GM18909 (cell line): ENCODE measurements at regions not wholly inside any gene's neighbourhood (a gene's known extent, or its start where the extent isn't known, plus 50 kb on each side); places are given as distances from the start of the nearest gene placed in this dataset.

ENCODE experiments used
- ATAC-seq: cut with Tn5 transposase; IDR thresholded peaks from one replicate; pipeline ENCODE4 v1.9.1; 2021; ENCODE audit warnings: mild to moderate bottlenecking; ENCODE audit not compliant: unreplicated experiment, poor library complexity

DNA sequence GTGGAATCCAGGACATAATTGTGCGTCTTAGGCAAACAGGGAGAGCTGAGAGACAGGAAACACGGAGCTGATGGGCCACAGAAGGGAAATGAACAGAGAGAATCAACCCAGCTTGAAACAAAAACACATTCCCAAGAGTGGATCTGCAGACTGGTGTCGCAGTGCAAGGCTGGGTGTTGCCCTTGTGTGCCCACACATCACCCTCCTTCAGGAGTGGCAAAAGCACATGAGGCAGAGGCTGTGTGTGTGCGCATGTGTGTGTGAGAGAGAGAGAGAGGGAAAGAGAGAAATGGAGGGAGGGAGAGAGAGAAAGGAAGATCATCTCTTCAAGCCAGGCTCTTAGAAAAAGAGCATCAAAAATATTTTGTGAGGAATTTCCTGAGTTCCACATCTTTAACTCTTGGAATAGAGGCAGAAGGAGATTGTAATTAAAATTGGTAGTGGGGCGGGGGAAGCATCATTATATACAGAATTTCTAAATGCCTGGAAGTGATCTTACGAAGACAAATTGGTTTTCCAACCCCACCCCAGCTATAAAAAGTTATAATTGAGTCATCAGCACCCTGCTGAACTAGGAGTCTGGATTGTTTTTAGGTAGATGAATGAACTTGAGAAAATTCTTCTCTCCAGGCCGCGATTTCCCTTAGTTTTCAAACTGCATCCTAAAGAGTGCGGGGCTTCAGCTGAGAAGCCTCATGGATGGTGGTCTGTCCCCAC is 480.7 kb downstream of the NPHP4 start:
- no peak for ATAC-seq

DNA sequence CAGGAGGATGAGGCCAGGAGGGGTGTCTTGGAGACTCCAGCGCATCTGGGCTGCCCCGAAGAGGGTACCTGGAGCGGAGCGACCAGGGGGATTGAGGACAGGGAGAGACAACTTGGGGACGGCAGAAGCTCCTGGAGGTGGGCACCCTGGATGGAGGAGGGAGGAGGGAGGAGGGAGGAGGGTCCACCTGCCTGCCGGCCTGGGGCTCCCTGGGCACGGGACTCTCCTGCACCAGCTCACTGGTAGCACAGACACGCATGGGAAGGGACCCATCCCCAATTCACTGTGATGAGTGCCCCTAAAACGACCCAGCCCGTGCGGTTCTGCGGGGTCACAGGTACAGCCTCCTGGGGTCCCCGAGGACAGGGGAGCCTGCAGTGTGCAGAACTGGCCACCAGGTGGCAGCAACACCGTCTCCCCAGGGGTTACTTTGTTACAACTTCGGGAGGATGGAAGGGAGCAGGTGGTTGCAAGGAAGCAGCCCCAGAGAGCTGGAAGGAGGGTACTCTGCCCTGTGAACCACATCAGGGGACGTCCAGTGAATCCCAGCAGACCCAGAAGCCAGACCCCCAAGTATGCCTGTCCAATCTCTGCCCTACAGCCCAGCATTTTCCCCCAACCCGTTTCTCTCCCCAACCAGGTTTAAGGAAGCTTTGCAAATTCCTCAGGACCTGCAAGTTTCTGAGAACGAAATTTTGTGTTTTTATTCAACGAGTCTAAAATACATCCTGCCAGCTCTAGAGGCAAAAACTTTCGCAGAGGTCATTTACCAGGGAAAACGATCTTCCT is 482.4 kb downstream of the NPHP4 start:
- no peak for ATAC-seq

DNA sequence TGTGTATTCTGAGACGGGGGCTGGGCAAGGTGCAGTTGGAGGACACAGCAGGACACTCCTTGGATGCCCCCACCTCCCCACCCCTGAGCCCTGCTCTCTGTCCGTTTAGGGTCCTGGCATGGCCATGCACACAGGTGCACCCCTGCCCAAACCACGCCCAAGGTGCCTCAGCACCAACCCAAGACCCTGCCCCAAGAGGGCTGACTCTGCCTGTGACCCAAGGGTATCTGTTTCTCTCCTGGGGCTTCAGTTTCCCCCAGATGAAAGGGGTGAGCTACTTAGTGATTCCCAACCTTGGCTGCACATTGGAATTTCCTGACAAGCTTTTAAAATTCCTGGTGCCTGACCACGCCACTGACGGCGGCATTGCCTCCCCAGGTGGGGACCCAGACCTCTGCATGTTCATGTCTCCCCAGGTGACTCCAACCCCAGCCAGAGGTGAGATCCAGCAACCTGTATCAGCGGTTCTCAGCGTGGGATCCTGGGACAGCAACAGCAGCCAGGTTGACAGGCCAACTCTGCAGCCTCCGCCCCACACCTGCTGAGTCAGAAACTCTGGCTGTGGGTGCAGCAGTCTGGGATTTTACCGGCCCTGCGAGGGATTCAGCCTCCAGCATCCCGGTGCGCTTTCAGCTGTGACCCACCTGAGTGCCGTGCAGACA is 483.4 kb downstream of the NPHP4 start:
- no peak for ATAC-seq

DNA sequence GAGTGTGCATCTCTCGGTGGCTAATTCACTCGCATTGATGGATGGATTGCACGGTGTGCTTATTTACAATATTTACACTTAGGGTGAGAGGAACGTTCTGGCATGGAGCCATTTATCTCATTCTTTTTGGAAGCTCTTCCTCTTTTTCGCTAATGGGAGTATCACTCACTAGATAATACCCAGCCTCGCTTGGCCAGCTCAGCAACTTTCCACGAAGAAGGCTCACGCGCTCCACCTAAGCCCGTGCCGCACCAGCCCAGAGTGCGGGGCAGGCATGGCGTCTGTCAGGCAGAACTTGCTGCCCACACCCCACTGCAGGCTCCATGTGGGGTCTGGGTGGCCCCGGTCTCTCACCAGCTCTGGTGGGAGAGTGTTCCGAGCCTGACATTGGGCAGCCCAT is 484.9 kb downstream of the NPHP4 start:
- ATAC-seq = no peak

DNA sequence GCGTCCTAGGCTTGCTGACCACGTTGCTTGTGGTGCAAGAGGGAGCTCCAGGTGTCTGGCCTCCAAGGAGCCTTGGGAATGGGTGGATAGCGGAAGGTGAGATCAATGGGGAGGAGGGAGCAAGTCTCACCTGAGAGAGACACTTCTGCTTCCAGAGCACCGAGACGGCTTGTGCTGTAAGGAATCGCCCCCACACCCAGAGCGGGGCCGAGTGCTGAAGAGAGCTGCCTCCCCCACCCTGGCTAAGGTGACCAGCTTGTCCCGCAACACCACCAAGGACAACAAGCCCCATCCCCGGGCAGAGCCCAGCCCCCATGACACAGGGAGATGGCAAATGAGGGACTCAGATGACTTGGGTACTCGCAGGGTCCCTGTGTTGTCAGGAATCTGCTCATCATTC is 485.6 kb downstream of the NPHP4 start:
- no peak for ATAC-seq

DNA sequence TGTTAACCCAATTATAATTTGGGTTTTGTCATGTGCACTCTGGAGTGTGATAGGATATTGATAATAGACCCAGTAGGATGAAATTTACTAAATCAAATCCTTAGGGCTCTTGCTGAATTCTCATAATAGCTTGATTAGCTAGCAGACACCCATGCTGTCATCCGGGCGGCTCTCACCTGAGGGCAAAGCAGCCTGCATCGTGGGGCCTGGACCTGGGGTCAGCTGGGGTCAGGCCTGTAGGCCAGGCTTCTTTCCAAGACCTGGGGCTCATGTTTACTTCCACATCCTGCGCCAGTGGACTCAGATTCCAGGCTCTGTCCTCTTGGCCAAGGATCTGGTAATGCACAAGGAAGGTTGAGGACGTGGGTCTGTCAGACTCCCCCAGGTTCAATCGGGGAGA is 486.3 kb downstream of the NPHP4 start:
- ATAC-seq = no peak

DNA sequence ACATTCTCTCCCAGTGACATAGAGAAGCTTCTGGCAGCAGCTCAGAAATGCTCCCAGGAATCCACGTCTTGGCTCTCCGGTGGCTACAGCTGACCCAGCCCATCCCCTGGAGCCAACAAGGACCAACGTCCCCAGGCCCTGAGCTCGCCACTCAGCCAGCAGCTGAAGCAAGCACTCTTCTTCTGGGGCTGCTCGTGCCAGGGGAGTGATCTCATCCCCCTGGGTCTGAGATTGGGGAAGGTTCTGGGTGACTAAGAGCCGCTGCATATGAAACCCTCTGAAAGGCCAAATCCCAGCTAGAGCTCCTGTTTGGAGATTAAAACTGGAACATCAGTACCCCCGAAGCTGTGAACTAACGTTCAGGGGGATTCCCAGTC is 487.9 kb downstream of the NPHP4 start:
- no peak for ATAC-seq

DNA sequence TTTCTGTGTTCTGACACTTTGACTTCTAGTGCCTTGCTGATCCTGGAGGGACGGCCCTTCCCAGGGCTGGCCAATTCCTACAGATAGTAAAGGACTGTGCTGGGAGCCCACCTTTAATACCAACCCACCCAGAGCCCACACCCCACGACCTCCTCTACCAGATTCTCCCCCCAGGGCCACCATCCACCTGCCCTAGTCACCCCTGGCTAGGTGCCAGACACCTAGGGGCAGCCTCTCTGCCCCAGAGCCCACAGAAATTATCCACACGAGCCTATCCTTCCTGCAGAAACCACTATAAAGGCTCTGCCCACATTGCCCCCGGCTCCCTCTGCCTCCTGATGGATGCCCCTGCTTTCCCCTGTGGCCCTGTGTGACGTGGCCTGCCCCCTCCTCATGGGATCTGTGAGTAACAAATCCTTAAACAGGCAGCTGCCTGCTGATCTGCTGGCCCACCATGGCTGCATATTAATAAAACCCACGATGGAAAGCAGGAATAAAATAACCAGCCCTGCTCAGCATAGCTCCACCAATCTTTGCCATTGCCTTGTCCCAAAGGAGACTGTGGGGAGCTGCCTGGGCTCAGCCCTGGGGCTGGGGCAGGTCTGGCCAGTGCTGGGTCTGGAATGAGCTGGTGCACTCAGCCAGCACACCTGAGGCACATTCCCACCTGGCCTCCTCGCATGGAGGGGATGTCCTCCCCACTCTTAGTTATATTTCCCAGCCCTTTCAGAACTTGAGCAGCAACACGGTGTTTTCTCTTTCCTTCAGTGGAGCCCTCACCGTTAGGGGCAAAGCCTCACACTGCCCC is 488.5 kb downstream of the NPHP4 start:
- ATAC-seq = no peak

DNA sequence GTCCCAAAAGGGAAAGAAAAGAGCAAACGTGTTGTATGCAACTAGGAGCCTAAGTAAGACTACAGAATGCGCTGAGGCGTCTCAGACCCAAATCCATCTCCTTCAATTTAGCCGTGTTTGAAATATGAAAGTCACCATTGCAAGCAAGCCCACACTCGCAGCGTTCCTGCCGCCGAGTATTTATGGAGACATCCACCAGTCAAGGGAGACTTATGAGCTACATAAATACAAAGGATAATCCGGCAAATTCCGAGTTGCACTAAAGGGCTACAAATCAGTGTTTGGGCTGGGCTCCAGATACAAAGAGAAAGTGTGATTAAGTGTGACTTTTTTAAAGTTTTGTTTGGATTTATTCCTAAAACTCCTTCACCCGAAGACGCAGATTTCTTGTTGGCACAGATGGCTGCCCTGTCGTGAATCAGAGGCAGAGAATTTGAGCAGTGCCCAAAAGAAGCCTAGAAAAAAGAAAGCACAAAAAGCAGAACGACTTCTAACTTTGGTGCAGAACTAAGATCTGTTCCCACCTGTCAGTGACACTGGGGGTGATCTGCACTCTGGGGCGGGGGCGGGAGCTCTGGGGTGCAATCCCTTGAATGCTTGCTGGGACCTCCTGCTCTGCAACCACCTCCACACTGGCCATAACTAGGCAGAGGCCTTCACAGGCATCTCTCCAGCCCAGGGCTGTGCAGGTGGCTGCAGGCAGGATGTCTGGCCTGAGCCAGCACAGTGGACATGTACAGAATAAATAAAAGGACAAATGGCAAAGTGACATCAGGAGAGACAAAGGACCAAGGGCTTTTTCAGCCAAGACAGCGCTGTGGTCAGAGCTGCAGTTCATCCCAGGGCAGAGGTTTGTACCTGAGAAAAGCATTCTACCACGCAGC is 489.7 kb downstream of the NPHP4 start:
- ATAC-seq = no peak

DNA sequence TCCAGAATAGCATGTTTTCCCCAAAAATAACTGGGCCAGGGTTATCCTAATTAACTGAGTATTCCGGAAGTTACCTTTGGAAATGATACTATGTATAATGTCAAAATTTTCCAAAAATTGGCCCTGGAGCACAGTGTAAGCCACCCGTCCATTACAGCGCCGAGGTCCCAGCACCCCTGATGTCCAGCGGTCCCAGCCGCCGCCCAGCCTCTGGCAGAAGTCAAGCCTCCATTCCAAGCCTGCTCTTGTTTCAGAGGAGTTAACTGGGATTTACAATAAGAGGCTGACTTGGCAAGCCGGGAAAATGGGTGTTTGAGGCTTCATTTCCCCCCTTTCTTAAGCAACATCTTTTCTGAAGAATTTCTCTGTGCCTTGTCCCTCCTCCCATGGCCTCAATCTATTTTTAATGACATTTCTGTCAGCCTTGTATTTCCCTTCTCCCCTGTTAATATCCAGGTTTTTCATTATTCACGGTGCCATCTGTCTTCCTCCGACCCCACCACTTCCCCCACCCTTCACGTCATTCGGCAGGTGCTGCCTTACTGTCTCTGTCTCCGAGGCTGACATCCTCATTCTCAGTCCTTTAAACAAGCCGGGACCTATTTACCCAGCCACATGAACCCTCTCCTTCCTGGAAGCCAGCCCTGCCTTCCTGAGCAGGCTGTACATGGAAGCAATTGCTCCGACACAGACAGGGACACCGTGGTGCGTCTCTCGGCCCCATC is 490.9 kb downstream of the NPHP4 start:
- ATAC-seq = no peak

DNA sequence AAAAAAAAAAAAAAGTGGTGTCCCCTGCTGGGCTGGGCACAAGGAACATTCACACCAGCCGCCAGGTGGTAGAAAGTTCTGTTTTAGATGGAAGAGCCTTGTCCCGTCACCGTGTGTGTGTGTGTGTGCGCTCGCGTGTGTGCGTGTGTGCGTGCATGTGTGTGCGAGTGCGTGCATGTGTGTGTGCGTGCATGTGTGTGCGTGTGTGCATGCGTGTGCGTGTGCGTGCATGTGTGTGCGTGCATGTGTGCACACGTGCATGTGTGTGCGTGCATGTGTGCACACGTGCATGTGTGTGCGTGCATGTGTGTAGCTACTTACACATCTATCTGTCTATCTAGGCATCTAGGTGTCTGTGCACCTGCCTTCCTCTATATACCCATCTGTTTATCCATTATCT is 491.7 kb downstream of the NPHP4 start:
- ATAC-seq = no peak

DNA sequence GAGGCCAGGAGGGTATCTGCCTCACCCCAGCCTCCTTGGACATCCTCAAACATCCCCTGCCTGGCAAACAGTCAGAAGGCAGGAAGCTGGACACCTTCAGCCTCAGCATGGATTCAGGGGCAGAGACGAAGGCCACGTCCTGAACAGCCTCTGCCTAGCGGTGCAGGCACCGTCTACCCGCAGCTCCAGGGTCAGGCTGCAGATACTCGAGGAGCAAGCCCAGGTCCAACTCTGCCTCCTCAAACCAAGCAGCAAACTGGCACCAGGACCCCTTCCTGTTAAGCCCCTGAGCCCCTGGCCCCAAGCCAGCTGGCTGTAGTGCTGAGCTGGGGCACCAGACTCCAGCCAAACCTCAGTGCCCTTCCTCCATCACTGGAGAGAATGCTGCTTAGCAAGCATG is 494.7 kb downstream of the NPHP4 start:
- no peak for ATAC-seq

DNA sequence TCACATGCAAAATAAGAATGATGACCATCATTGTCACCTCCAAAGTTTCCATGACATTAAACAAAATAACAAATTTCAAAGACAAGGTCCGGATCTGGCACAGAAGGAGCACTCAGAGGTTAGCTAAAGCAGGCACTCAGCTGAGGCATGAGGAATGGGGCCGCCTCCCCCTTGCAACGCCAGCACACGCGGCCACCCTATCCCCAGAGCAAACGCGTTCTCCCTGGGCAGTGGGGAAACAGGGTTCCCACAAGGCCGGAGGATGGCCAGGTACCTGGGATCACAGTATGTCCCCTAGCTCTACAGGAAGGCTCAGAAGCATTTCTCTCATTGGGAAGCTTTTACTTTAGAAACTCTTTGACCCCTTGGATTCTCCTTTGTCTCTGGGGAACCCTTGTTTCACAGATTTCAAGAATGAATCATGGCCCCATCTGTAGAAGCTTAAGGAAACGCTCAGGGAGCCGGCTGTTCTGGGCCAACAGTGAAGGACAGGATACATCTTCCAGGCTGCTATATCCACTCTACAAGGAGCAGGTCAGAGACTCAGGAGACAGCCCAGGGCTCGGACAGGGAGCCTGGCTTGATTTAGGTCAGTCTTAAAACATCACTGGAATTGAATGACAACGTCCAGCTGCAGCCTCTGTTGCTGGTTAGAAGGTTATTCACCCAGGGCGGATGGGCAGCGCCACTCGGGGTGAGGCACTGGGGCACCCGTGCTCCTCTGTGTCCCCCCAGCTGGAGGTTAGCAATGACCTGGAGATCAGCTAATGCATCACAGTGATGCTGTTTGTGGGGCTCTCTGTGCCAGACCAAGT is 496.4 kb downstream of the NPHP4 start:
- no peak for ATAC-seq

DNA sequence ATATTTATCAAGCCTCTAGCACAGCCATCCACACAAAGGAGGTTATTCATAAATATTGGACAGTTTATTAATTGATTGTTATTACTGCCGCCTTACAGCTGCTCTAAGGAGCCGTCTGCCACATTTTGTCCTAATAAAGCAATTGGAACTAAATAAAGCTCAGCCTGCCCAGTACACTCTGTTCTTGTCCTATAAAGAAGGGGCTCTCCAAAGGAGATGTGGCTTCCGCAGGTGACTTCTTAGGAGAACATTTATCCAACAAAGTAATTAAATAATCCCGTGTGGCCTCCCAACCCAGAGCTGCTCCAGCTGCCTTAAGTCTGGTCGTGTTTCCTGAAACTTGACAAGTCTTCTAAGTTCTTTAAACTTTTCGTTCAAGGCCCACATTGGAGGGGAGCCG is 497.7 kb downstream of the NPHP4 start:
- ATAC-seq = no peak

DNA sequence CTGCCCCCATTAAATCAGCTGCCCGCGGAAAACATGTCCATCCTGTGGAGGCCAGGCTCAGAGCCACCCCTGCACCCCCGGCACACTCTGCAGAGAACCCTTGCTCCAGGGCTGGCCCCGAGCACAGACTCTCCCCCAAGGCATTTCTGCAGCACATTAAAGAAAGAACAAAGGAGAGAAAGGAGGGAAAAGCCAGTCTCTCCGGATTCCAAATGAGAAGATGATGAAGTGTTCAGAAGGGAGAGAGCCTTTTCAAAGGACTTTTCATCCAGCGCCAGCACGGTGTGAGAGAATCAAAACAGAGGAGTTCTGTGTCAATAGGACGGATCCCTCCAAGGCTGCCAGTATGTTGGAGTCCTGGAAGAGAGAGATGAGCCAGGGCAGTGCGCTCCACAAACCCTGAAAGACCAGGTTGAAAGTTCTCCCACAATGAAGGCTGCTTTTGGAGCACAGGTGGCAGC is 498.3 kb downstream of the NPHP4 start:
- no peak for ATAC-seq

DNA sequence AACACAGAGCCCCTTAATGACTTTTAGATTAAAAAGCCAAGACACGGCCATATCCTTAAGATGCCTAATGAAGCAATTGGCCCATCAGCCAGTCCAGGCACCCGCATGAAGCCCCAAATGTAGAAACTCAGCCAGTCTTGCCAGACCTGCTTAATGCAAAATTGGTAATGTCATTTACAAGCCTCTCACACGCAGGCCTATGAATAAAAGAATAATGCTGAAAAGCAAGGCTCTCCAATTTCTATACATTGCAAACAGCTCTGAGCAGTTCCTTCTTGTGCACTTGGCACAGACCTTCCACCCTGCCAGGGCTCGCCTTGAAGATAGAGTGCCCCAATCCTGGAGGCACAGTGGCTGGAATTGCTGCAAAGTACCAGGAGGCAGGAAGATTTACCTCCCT is 498.9 kb downstream of the NPHP4 start:
- no peak for ATAC-seq

DNA sequence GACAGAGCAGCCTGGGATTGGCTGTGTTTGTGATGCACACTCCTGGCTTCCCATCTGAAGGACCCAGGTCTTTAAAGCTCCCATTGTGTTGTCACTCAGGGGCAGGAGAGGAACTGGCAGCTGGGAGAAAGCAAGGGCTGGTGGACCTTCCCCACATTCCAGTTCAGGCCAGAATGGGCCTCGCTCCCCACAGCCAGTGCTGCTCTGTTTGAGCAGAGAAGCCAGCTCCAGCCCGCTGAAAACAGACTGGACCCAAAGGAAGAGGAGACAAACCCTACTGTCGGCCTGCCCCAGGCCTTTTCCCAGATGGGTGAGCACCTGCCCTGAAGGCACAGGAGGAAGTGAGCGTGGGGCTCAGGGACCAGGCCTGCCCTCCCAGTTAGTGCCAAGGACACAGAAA is 499.4 kb downstream of the NPHP4 start:
- ATAC-seq = no peak

DNA sequence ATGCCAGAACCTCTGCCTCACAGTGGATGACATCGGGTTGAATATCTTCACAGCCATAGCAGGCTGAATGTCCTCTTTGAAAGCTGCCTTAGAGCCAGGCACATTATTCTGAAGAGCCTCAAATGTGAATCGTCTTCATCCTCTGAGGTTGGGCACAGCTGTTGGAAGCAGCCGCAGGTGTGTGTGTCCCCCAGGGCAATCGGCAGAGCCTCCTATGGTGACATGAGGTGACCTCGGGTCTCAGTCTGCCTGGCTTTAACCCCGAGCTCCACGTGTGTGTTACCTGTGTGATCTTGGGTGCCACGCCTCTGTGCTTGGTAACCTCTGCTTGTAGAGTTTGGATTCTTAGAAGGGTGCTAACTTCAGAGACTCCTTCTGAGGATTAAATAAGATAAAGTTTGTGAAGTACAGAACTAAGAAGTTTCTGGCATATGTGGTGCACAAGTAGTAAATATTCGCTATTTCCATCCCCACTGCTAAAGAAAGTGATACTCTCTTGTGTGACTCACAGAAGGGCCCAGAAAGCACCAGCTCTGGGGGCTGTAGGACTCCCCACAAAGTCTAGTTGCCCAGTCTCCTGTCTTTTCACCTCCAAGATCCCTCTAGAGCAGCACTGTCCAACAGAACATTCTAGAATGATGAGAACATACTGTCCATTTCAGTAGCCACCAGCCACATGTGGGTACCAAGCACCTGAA is 500.9 kb downstream of the NPHP4 start:
- ATAC-seq = no peak
